Left lung (tissue), 4 donors: ENCODE measurements at regions not wholly inside any gene's neighbourhood (a gene's known extent, or its start where the extent isn't known, plus 50 kb on each side); places are given as distances from the start of the nearest gene placed in this dataset.
"Not testable (repeated sequence)": the region's sequence is repeated elsewhere in the genome, so short reads cannot be mapped to it uniquely, and the experiment has no call there.

Experiments used
- ATAC-seq: fragments of 200-7000 bp; cut with Tn5 transposase; one replicate; pipeline ENCODE4 v1.9.1; 2020; ENCODE audit warnings: moderate library complexity
- DNase-seq, 4 donors: peaks; one replicate each; pipeline ENCODE4 v3.0.0-alpha.2; 2013 to 2020
- H3K27ac ChIP-seq, 2 donors: fragments of 200-600 bp; sonication (generic) in 1 of 2; one replicate each; pipeline versions ENCODE4 v1.5.0 to v1.8.0; 2020 to 2021
- H3K27me3 ChIP-seq, 2 donors: fragments of 200-600 bp; sonication (generic) in 1 of 2; one replicate each; pipeline versions ENCODE4 v1.5.0 to v1.8.0; 2020 to 2021
- H3K36me3 ChIP-seq, 2 donors: fragments of 200-600 bp; sonication (generic) in 1 of 2; one replicate each; pipeline versions ENCODE4 v1.5.0 to v1.8.0; 2020 to 2021
- H3K4me1 ChIP-seq, 2 donors: fragments of 200-600 bp; one replicate each; pipeline ENCODE4 v1.8.0; 2021
- H3K4me3 ChIP-seq, 2 donors: fragments of 200-600 bp; sonication (generic) in 1 of 2; one replicate each; pipeline versions ENCODE4 v1.5.0 to v1.8.0; 2020 to 2021; ENCODE audit warnings: mild to moderate bottlenecking in 1 of 2
- H3K9me3 ChIP-seq, 2 donors: fragments of 200-600 bp; sonication (generic) in 1 of 2; one replicate each; pipeline versions ENCODE4 v1.5.0 to v1.8.0; 2020 to 2021
- intact Hi-C, 2 donors: fragments of 100-400 bp; cut with DNase I; formaldehyde crosslinking; loops; one replicate each; pipeline versions ENCODE4 v1.11.2 to v1.14.2; 2022
- donor health status: DM: no; HTN: yes; CAD: no.
- donor health status: DM: no; HTN: no; CAD: no.

DNA sequence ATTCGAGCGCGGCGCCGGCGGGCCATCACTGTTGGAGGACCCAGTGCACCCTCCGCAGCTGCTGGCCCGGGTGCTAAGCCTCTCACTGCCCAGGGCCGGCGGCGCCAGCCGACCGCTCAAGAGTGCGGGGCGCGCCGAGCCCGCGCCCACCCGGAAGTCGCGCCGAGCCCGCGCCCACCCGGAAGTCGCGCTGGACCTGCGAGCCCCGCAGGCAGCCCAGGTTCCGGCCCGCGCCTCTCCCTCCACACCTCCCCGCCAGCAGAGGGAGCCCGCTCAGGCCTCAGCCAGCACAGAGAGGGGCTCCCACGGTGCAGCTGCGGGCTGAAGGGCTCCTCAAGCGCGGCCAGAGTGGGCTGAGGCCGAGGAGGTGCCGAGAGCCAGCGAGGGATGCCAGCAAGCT is 170.8 kb downstream of the GTF2H2C_2 start:
- H3K36me3 ChIP-seq, H3K27me3 ChIP-seq, intact Hi-C loops, H3K9me3 ChIP-seq, H3K27ac ChIP-seq, ATAC-seq, H3K4me3 ChIP-seq, H3K4me1 ChIP-seq: not testable (repeated sequence)
- DNase-seq = peak in 1 of 4 donors; percentile 43
